Fibroblast of pulmonary artery (primary cell): ENCODE measurements at regions not wholly inside any gene's neighbourhood (a gene's known extent, or its start where the extent isn't known, plus 50 kb on each side); places are given as distances from the start of the nearest gene placed in this dataset.
"Not testable (repeated sequence)": the region's sequence is repeated elsewhere in the genome, so short reads cannot be mapped to it uniquely, and the experiment has no call there.

ENCODE experiments used
- DNase-seq: peaks from one replicate; pipeline ENCODE4 v3.0.0-alpha.2; 2010; ENCODE audit warnings: low read depth
- H3K4me3 ChIP-seq: replicated peaks from 2 replicates; pipeline ENCODE4 v1.5.1; 2011; ENCODE audit warnings: low read depth, mild to moderate bottlenecking, control low read depth, low read length, moderate library complexity
- TF ChIP-seq, protein P1 (sequence below): IDR thresholded peaks from 2 replicates; pipeline ENCODE4 v1.5.1; 2011; ENCODE audit warnings: mild to moderate bottlenecking, control low read depth, low read length, inconsistent platforms; ENCODE audit errors: missing control alignments

DNA sequence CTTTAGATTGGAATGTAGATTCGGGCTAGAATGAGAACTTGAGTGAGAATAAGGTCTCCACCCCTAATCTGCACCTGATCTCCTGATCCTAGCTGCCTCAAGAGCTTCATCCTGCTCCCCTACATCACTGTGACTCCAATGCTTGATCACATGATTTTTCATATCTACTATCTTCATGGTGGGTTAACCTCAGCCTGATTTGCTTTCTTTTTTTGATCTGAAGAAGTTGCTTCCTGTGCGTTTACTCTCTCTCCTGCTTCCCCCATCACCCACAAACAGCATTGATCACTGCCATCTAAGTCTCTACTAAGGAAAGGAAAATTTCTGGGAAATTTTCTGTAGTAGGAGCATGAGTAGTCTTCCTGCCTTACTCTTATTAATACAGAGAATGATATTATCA lies 1542.1 kb upstream of the SLC10A2 start:
- no peak for DNase-seq
- no peak overlapping the region for H3K4me3 ChIP-seq
- TF ChIP-seq, protein P1, sequence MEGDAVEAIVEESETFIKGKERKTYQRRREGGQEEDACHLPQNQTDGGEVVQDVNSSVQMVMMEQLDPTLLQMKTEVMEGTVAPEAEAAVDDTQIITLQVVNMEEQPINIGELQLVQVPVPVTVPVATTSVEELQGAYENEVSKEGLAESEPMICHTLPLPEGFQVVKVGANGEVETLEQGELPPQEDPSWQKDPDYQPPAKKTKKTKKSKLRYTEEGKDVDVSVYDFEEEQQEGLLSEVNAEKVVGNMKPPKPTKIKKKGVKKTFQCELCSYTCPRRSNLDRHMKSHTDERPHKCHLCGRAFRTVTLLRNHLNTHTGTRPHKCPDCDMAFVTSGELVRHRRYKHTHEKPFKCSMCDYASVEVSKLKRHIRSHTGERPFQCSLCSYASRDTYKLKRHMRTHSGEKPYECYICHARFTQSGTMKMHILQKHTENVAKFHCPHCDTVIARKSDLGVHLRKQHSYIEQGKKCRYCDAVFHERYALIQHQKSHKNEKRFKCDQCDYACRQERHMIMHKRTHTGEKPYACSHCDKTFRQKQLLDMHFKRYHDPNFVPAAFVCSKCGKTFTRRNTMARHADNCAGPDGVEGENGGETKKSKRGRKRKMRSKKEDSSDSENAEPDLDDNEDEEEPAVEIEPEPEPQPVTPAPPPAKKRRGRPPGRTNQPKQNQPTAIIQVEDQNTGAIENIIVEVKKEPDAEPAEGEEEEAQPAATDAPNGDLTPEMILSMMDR: no peak

DNA sequence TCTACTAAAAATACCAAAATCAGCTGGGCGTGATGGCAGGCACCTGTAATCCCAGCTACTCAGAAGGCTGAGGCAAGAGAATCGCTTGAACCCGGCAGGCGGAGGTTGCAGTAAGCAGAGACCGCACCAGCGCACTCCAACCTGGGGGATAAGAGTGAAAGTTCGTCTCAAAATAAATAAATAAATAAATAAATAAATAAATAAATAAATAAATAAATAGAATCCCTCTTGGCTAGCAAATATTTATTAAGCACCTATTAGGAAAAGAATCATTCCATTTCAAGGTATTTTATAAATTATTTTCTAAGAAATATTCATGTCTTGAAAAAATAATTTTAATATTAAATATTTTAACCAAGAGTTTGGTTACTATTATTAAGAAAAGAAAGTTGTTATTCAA lies 1539.2 kb upstream of the SLC10A2 start:
- H3K4me3 ChIP-seq, DNase-seq: not testable (repeated sequence)

DNA sequence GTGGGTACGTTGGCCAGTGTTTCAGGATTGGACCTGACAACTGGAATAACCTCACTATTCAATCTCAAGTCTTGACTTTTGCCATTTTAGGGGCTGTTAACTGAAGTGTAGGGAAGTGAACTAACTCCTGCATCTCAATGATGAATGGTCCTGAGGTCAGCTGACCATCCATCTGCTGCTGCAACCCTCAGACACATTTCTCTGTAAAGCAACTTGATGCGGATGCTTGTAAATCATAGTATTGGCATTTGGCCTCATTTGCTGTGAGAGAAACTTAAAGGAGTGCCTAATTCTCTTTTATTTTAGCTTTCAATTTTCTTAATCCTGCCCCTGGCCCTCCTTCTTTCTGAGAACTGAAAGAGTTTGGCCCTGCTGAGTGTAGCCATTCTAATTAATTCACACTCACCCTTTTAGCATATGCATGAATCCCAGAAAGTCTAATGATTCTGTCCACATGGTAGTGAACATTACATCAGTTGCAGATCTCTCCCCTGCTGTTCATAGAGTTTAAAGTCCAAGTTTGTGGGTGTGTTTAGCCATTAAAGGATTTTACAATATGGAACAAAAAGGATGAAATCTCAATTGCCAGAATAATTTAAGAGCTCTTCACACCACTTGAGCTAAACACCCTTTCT lies 1531.4 kb upstream of the SLC10A2 start:
- H3K4me3 ChIP-seq: no peak overlapping the region
- TF ChIP-seq, protein P1: no peak
- no peak for DNase-seq

DNA sequence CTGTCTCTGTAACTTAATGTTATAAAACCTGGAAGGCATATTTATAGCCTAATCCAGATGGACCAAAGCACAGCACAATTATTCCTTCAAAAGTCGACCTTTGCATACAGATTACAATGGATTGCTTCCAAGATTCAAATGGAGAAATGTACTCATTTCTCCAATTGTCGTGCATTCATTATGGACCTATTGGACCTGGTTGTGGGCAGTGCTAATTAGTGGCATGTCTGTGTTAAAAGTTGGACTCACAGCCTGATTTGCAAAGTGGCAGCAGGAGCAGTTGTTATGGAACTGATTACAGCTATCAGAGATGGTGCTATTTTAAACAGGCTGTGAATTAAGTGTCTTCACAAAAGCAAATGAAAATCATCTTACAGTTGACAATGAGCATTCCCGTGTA lies 1529.3 kb upstream of the SLC10A2 start:
- no peak for DNase-seq
- H3K4me3 ChIP-seq: no peak overlapping the region
- TF ChIP-seq, protein P1: no peak

DNA sequence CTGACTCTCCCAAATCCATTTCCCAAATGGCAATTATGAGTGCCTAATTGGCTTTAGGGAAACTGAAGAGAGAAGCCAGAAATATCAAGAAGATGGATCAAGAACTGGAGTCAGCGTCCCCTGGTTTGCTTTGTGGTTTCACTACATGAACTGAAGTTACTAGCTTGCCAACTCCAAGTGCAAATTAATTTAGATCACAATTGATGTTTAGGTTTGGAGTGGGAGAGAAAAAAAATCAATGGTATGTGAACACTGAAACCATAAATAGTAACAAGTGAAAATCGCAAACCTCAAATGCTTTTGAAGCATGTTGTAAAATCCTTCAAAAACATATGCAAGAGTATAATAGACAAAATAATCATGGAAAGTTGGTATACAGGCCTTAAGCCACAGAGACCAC lies 1528.6 kb upstream of the SLC10A2 start:
- DNase-seq: no peak
- TF ChIP-seq, protein P1: no peak
- H3K4me3 ChIP-seq: no peak overlapping the region

DNA sequence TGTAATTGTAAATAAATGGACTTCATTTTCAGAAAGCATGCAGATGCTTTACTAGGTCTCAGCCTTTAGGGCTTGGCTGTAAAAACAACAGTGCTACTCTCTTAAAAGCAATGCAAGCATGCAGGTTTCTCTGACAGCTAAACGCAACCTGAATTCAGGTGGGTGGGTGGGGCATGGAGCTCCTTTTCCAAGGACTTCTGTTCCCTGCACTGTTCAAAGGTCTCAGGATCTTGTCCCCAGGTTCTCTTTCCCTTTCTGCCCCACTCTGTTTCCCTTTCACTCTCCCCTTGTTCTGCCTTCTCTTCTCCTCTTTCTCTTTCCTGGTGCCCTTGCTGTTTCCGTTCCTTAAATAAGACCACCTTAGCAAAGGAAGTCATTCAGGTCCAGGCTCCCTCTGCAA lies 1527.5 kb upstream of the SLC10A2 start:
- TF ChIP-seq, protein P1: no peak
- no peak overlapping the region for H3K4me3 ChIP-seq
- DNase-seq: no peak

DNA sequence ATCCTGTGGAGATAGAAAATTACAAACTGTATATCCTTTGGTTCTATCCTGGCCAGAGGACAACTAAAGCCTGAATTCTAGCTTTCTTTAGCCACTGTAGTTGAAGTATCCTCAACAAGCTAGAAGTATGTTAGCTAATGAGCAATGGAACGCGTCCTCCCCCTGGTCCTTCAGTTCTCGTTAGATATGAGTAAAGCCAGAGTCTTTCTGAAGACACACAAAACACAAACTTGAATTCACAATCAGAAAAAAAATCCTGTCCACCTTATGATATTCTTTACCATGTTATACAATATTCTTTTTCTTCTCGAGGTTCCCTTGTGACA lies 1527.0 kb upstream of the SLC10A2 start:
- DNase-seq: no peak
- no peak overlapping the region for H3K4me3 ChIP-seq

More for the DNA sequence above, 1527.0 kb upstream of the SLC10A2 start:
- TF ChIP-seq, protein P1: no peak
